A549 (cell line): ENCODE measurements at regions not wholly inside any gene's neighbourhood (a gene's known extent, or its start where the extent isn't known, plus 50 kb on each side); places are given as distances from the start of the nearest gene placed in this dataset.

Experiments
- ATAC-seq, 2 experiments: fragments of 200-7000 bp in 1 of 2; fragments of >200 bp in 1 of 2; cut with Nextera tagmentation in 1 of 2; cut with Tn5 transposase in 1 of 2; 3 replicates each; pipeline versions ENCODE4 v1.8.0 to v1.9.1; 2018 to 2020; ENCODE audit warnings: mild to moderate bottlenecking in 1 of 2, moderate library complexity in 1 of 2
- CTCF ChIA-PET: fragments of 300-600 bp; sonication (Branson Sonifier 250); formaldehyde crosslinking; extraction: SDS; loops from one replicate; lab custom pipeline; 2021; ENCODE audit warnings: antibody characterized with exemption, inconsistent platforms; lab: Yijun Ruan, JAX
- POLR2A ChIA-PET: fragments of 350-600 bp; formaldehyde crosslinking; extraction: SDS; loops from one replicate; lab custom pipeline; 2021; ENCODE audit warnings: antibody characterized with exemption, inconsistent platforms; lab: Yijun Ruan, JAX
- DNase-seq, 2 experiments: peaks; one replicate each; pipeline versions ENCODE4 v3.0.0 to v3.0.0-alpha.2; 2011 to 2016; ENCODE audit warnings: low read depth in 1 of 2, low spot score in 1 of 2
- FAIRE-seq: peaks from 2 replicates; lab custom pipeline; 2011; peaks lifted over from hg19 to GRCh38; lab: Jason Lieb, UNC
- H3K27ac ChIP-seq, 2 experiments: fragments of >200 bp; sonication (Bioruptor Twin); formaldehyde crosslinking; 3 replicates each; pipeline ENCODE4 v1.5.1; 2016 to 2017
- H3K4me1 ChIP-seq: fragments of >200 bp; sonication (Bioruptor Twin); formaldehyde crosslinking; 3 replicates; pipeline ENCODE4 v1.6.1; 2016
- H3K4me2 ChIP-seq: fragments of >200 bp; sonication (Bioruptor Twin); formaldehyde crosslinking; 3 replicates; pipeline ENCODE4 v1.6.1; 2016
- H3K4me3 ChIP-seq: fragments of >200 bp; sonication (Bioruptor Twin); formaldehyde crosslinking; 3 replicates; pipeline ENCODE4 v1.5.1; 2016
- H3K9me3 ChIP-seq: fragments of >200 bp; sonication (Bioruptor Twin); formaldehyde crosslinking; 3 replicates; pipeline ENCODE4 v1.6.1; 2016
- BHLHE40 ChIP-seq: IDR thresholded peaks from 2 replicates; pipeline ENCODE4 v1.6.1; 2012; ENCODE audit warnings: low read depth, low read length, inconsistent platforms
- CBX2 ChIP-seq: fragments of 200-600 bp; sonication (generic); IDR thresholded peaks from 2 replicates; pipeline ENCODE4 v1.6.1; 2016; ENCODE audit warnings: low read depth, mild to moderate bottlenecking, borderline replicate concordance
- CEBPB ChIP-seq, 2 experiments: fragments of >200 bp in 1 of 2; sonication (Bioruptor Twin) in 1 of 2; formaldehyde crosslinking in 1 of 2; IDR thresholded peaks; 2 replicates each; pipeline ENCODE4 v1.6.1; 2012 to 2016
- CHD2 ChIP-seq: fragments of 150-350 bp; IDR thresholded peaks from 2 replicates; pipeline ENCODE4 v1.6.1; 2014; ENCODE audit warnings: low read length; ENCODE audit not compliant: partially characterized antibody
- EP300 ChIP-seq, 2 experiments: fragments of >200 bp; sonication (Bioruptor Twin); formaldehyde crosslinking; IDR thresholded peaks; 2 replicates in 1 of 2; 3 replicates in 1 of 2; pipeline ENCODE4 v1.6.1; 2016 to 2017
- FOSB ChIP-seq: fragments of 250-450 bp; sonication (Bioruptor Pico); IDR thresholded peaks from 2 replicates; pipeline ENCODE4 v1.5.0; 2020; ENCODE audit warnings: mild to moderate bottlenecking, moderate library complexity
- FOSL2 ChIP-seq, 2 experiments: fragments of 450-650 bp in 1 of 2; fragments of >200 bp in 1 of 2; sonication (Bioruptor Twin) in 1 of 2; formaldehyde crosslinking; IDR thresholded peaks; 2 replicates each; pipeline versions ENCODE4 v1.5.0 to v1.6.1; 2016 to 2020; ENCODE audit warnings: mild to moderate bottlenecking in 1 of 2, moderate library complexity in 1 of 2
- HOXB13 ChIP-seq: fragments of 250-450 bp; sonication (Bioruptor Pico); IDR thresholded peaks from 2 replicates; pipeline ENCODE4 v1.5.0; 2020; ENCODE audit warnings: low read depth, mild to moderate bottlenecking, moderate library complexity
- JUN ChIP-seq, 2 experiments: fragments of >200 bp; sonication (Bioruptor Twin); formaldehyde crosslinking; IDR thresholded peaks; 2 replicates in 1 of 2; 3 replicates in 1 of 2; pipeline ENCODE4 v1.6.1; 2016 to 2017
- JUNB ChIP-seq: fragments of >200 bp; sonication (Bioruptor Twin); formaldehyde crosslinking; IDR thresholded peaks from 2 replicates; pipeline ENCODE4 v1.6.1; 2016
- KDM1A ChIP-seq: fragments of 200-600 bp; sonication (generic); IDR thresholded peaks from 2 replicates; pipeline ENCODE4 v1.6.1; 2016; ENCODE audit warnings: low read depth, mild to moderate bottlenecking
- MAZ ChIP-seq: fragments of 150-350 bp; IDR thresholded peaks from 2 replicates; pipeline ENCODE4 v1.6.1; 2014; ENCODE audit warnings: antibody characterized with exemption, low read depth, low read length, borderline replicate concordance
- MYC ChIP-seq: IDR thresholded peaks from 2 replicates; pipeline ENCODE4 v1.6.1; 2012; ENCODE audit warnings: mild to moderate bottlenecking, inconsistent platforms, low read length, improper control_type of control experiment, borderline replicate concordance
- NR3C1 ChIP-seq: fragments of >200 bp; sonication (Bioruptor Twin); formaldehyde crosslinking; IDR thresholded peaks from 3 replicates; pipeline ENCODE4 v1.6.1; 2017
- PHF8 ChIP-seq: fragments of 200-600 bp; sonication (generic); IDR thresholded peaks from 2 replicates; pipeline ENCODE4 v1.6.1; 2016; ENCODE audit warnings: low read depth, mild to moderate bottlenecking, antibody characterized with exemption, moderate library complexity, borderline replicate concordance
- POLR2A ChIP-seq: IDR thresholded peaks from 2 replicates; pipeline ENCODE4 v1.6.1; 2012; ENCODE audit warnings: mild to moderate bottlenecking, low read length
- RAD21 ChIP-seq, 2 experiments: fragments of >200 bp in 1 of 2; sonication (Bioruptor Twin) in 1 of 2; formaldehyde crosslinking in 1 of 2; IDR thresholded peaks in 1 of 2; conservative IDR thresholded peaks in 1 of 2; 2 replicates in 1 of 2; 3 replicates in 1 of 2; pipeline ENCODE4 v1.6.1; 2012 to 2018; ENCODE audit warnings: inconsistent platforms in 1 of 2
- SREBF2 ChIP-seq: fragments of 450-650 bp; IDR thresholded peaks from 2 replicates; pipeline ENCODE4 v1.6.1; 2014; ENCODE audit warnings: mild to moderate bottlenecking, moderate library complexity
- TFCP2L1 ChIP-seq: fragments of 250-450 bp; sonication (Bioruptor Pico); IDR thresholded peaks from 2 replicates; pipeline ENCODE4 v1.5.0; 2021; ENCODE audit warnings: mild to moderate bottlenecking
- TP53 ChIP-seq: fragments of 250-450 bp; sonication (Bioruptor Pico); IDR thresholded peaks from 2 replicates; pipeline ENCODE4 v1.5.0; 2021; ENCODE audit warnings: mild to moderate bottlenecking, moderate library complexity
- ZC3H11A ChIP-seq: fragments of 450-650 bp; IDR thresholded peaks from 2 replicates; pipeline ENCODE4 v1.6.1; 2014; ENCODE audit warnings: antibody characterized with exemption, mild to moderate bottlenecking
- ZFP36 ChIP-seq: fragments of 450-650 bp; IDR thresholded peaks from 2 replicates; pipeline ENCODE4 v1.6.1; 2014; ENCODE audit warnings: borderline replicate concordance; ENCODE audit not compliant: partially characterized antibody
- WGBS: methylation state at CpG from one replicate; pipeline ENCODE4 v1.1.6; 2017; ENCODE audit errors: missing lambda C conversion rate; 5-methylcytosine and 5-hydroxymethylcytosine counted together
- TF ChIP-seq, protein P1 (sequence below): fragments of >200 bp; sonication (Bioruptor Twin); formaldehyde crosslinking; IDR thresholded peaks from 3 replicates; pipeline ENCODE4 v1.5.1; 2016
- TF ChIP-seq, protein P2 (sequence below): fragments of >200 bp; sonication (Bioruptor Twin); formaldehyde crosslinking; IDR thresholded peaks from 2 replicates; pipeline ENCODE4 v1.6.1; 2016
- TF ChIP-seq, protein P3 (sequence below): fragments of 450-650 bp; IDR thresholded peaks from 2 replicates; pipeline ENCODE4 v1.6.1; 2014; ENCODE audit warnings: antibody characterized with exemption
- TF ChIP-seq, protein P4 (sequence below): IDR thresholded peaks from 2 replicates; pipeline ENCODE4 v1.6.1; 2012

DNA sequence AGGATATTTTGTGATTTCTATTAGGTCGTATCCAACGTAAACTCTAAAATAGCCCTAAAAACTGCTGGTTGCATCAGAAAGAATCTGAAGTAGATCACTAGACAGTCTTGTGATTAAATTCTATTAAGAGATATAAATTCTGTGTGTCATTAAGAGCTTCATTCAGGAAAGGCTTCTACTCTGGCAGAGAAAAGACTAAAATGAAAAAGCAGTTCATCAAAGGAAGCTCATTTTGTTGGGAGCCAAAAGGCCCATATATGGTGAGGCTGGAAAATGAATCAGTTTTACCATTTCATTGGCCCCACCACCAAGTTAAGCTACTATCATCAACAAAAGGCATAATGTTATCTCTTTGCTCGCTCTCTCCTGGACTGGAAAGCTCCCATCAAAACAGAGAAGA, 261.1 kb downstream of the SATB2 start:
- TF ChIP-seq POLR2A (no peak), FOSL2 (IDR thresholded peaks at IDR 0.05) (no peak), FOSL2 (CRISPR knock-in tag; IDR thresholded peaks at IDR 0.05) (no peak), JUN (IDR thresholded peaks at IDR 0.05) (no peak), CEBPB (IDR thresholded peaks at IDR 0.05) (no peak), SREBF2 (no peak), NR3C1 (no peak), FOSB (CRISPR knock-in tag) (no peak), BHLHE40 (no peak), KDM1A (no peak), JUNB (no peak), MAZ (no peak), TP53 (CRISPR knock-in tag) (no peak)
- TF ChIP-seq, protein P1, sequence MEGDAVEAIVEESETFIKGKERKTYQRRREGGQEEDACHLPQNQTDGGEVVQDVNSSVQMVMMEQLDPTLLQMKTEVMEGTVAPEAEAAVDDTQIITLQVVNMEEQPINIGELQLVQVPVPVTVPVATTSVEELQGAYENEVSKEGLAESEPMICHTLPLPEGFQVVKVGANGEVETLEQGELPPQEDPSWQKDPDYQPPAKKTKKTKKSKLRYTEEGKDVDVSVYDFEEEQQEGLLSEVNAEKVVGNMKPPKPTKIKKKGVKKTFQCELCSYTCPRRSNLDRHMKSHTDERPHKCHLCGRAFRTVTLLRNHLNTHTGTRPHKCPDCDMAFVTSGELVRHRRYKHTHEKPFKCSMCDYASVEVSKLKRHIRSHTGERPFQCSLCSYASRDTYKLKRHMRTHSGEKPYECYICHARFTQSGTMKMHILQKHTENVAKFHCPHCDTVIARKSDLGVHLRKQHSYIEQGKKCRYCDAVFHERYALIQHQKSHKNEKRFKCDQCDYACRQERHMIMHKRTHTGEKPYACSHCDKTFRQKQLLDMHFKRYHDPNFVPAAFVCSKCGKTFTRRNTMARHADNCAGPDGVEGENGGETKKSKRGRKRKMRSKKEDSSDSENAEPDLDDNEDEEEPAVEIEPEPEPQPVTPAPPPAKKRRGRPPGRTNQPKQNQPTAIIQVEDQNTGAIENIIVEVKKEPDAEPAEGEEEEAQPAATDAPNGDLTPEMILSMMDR = no peak
- ATAC-seq (no peak), FAIRE-seq (no peak), DNase-seq (no peak)
- ChIA-PET POLR2A (no interaction called here), CTCF (no interaction called here)
- Histone ChIP-seq H3K4me1 (no peaks in the 10 kb centered on the region), H3K4me3 (no peak overlapping the region), H3K9me3 (no peaks in the 10 kb centered on the region), H3K4me2 (no peak overlapping the region), H3K27ac (no peak overlapping the region)
- WGBS = 58% methylated on average over 3 of the region's 3 CpGs

DNA sequence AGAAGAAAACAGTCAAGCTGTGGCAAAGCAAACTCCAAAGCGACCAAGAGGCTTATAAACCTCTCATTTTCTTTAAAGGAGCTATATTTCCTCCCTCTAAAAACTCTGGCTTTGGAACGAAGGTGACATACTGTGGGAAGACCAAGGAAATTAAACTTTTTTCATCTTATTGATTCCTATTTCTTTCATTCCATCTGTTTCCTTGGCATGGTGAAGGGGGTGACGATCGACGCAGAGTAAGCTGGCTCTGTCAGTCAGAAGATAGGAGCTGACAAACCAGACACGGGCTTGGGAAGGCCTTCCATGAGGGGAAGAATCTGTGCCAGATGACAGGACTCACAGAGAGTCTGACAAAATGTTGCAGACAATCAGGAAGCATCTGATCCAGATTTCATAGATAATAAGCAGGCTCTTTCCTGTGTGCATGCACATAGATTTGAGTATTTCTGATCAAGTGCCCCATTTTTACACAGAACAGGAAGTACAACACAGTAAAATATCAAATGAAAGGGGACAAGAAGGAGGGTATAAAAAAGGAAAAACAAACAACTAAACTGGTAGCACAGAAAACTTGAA, 261.7 kb downstream of the SATB2 start:
- Histone ChIP-seq H3K4me3 (no peak overlapping the region), H3K27ac (no peak overlapping the region), H3K9me3 (no peaks in the 10 kb centered on the region), H3K4me2 (no peak overlapping the region), H3K4me1 (no peaks in the 10 kb centered on the region)
- DNase-seq (no peak), ATAC-seq (no peak), FAIRE-seq (no peak)
- CTCF ChIA-PET = no interaction called here
- 42% methylated on average over 6 of the region's 6 CpGs for WGBS
- TF ChIP-seq CHD2 (no peak), PHF8 (no peak), SREBF2 (no peak), RAD21 (conservative IDR thresholded peaks at IDR 0.05 in 1 of 2, IDR thresholded peaks at IDR 0.05 in 1 of 2) (no peak), ZC3H11A (no peak), TFCP2L1 (CRISPR knock-in tag) (no peak), CBX2 (no peak), MYC (no peak), HOXB13 (CRISPR knock-in tag) (no peak), EP300 (IDR thresholded peaks at IDR 0.05) (no peak), ZFP36 (no peak)
- TF ChIP-seq, protein P2, sequence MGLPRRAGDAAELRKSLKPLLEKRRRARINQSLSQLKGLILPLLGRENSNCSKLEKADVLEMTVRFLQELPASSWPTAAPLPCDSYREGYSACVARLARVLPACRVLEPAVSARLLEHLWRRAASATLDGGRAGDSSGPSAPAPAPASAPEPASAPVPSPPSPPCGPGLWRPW = no peak
- TF ChIP-seq, protein P3, sequence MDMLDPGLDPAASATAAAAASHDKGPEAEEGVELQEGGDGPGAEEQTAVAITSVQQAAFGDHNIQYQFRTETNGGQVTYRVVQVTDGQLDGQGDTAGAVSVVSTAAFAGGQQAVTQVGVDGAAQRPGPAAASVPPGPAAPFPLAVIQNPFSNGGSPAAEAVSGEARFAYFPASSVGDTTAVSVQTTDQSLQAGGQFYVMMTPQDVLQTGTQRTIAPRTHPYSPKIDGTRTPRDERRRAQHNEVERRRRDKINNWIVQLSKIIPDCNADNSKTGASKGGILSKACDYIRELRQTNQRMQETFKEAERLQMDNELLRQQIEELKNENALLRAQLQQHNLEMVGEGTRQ = no peak
- TF ChIP-seq, protein P4, sequence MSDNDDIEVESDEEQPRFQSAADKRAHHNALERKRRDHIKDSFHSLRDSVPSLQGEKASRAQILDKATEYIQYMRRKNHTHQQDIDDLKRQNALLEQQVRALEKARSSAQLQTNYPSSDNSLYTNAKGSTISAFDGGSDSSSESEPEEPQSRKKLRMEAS = no peak
- POLR2A ChIA-PET = no interaction called here
